ENCODE measurements at regions not wholly inside any gene's neighbourhood (a gene's known extent, or its start where the extent isn't known, plus 50 kb on each side); places are given as distances from the start of the nearest gene placed in this dataset.

DNA sequence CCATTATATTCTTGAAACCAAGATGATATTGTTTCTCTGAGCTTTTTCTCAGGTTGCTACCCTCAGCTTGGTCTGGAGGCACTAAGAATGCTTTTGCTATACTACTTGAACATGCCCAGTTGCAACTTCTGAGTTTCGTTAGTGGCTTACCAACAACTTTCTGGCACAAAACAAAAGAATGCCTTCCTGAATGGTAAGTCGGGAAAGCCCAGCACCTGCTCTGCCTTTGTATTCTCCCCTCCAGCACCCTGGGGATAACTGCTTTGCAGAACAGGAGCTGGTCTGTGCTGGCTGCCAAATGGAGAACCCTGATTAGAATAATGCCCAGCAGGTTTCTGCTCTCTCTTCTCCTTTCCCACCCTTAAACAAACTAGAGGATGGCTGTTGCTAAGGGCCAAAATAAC is 149.3 kb downstream of the TGFB2 start:
- Histone ChIP-seq H3K36me3 (ENCODE audit: insufficient read depth, low read length) (no peaks in the 10 kb centered on the region), H3K4me3 (ENCODE audit: low read length) (no peak overlapping the region), H3K4me1 (ENCODE audit: insufficient read depth, low read length) (no peaks in the 10 kb centered on the region), H3K27ac (ENCODE audit: low read depth, low read length) (no peak overlapping the region), H3K9me3 (ENCODE audit: low read length) (no peaks in the 10 kb centered on the region), H3K27me3 (ENCODE audit: insufficient read depth, low read length, poor library complexity, severe bottlenecking) (no peaks in the 10 kb centered on the region)
- ChIA-PET CTCF (no interaction called here), POLR2A (no interaction called here)
- no peaks in the 10 kb centered on the region for H3K36me3 Mint-ChIP-seq
- no peak overlapping the region for H3K4me3 Mint-ChIP-seq
- H3K27me3 Mint-ChIP-seq = peaks cover 0 to 2% of the 10 kb centered on the region in 2 donors
- H3K9me3 Mint-ChIP-seq = no peaks in the 10 kb centered on the region
- H3K27ac Mint-ChIP-seq = no peak overlapping the region
- H3K4me1 Mint-ChIP-seq = no peaks in the 10 kb centered on the region
- DNase-seq = no peak

DNA sequence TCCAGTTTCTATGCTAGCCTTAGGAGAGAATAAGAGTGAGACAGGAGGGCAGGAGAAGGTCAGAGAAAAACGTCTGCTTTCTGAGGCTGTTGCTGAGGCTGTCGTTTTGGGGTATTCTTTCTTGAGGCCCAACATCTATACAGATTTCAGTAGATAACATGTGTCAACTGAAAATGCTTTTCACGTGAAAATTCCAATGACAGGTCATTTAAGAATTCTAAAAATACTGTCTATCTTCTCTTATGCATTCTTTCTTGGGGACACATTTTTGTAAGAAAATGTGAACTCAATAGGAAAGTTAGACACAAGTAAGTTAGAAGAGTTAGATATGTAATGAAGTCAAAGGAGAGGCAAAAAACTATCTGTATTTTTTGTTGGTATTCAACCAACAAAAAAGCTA is 150.8 kb downstream of the TGFB2 start:
- H3K36me3 Mint-ChIP-seq = no peaks in the 10 kb centered on the region
- no peak for DNase-seq
- H3K4me1 Mint-ChIP-seq = no peaks in the 10 kb centered on the region
- no peak overlapping the region for H3K4me3 Mint-ChIP-seq
- H3K27ac ChIP-seq (ENCODE audit: low read depth, low read length) = no peak overlapping the region
- H3K4me3 ChIP-seq (ENCODE audit: low read length) = no peak overlapping the region
- peaks cover 0 to 2% (median 0%) of the 10 kb centered on the region in 5 donors for H3K9me3 Mint-ChIP-seq
- H3K36me3 ChIP-seq (ENCODE audit: insufficient read depth, low read length) = no peaks in the 10 kb centered on the region
- no peaks in the 10 kb centered on the region for H3K27me3 ChIP-seq (ENCODE audit: insufficient read depth, low read length, poor library complexity, severe bottlenecking)
- no peaks in the 10 kb centered on the region for H3K9me3 ChIP-seq (ENCODE audit: low read length)
- peaks cover 0 to 5% of the 10 kb centered on the region in 2 donors for H3K27me3 Mint-ChIP-seq
- H3K27ac Mint-ChIP-seq = no peak overlapping the region
- ChIA-PET CTCF (no interaction called here), POLR2A (no interaction called here)
- no peaks in the 10 kb centered on the region for H3K4me1 ChIP-seq (ENCODE audit: insufficient read depth, low read length)

DNA sequence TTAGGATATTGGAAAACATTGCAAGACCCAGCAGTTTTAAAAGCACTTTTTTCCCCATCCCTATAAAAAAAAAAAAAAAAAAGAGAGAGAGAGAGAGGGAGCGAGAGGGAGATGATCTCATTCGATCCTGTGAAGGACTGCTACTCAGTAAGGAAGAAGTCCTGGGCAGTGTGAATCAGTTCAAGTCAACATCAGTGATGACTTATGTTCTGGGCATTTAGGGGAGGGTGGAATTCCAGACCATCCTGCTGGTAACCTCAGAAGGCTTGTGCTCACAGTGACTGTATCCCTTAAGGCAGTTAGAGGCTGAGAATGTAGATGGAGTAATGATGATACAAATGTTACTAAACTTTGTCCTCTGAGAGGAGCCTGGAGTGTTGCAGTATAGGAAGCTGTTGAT is 151.4 kb downstream of the TGFB2 start:
- H3K27me3 Mint-ChIP-seq = peaks cover 0 to 5% of the 10 kb centered on the region in 2 donors
- no peak overlapping the region for H3K4me3 Mint-ChIP-seq
- POLR2A ChIA-PET = no interaction called here
- H3K36me3 ChIP-seq (ENCODE audit: insufficient read depth, low read length) = no peaks in the 10 kb centered on the region
- H3K27ac Mint-ChIP-seq = no peak overlapping the region
- H3K4me1 Mint-ChIP-seq = no peaks in the 10 kb centered on the region
- H3K4me3 ChIP-seq (ENCODE audit: low read length) = no peak overlapping the region
- no peak overlapping the region for H3K27ac ChIP-seq (ENCODE audit: low read depth, low read length)
- no peaks in the 10 kb centered on the region for H3K27me3 ChIP-seq (ENCODE audit: insufficient read depth, low read length, poor library complexity, severe bottlenecking)
- no peaks in the 10 kb centered on the region for H3K9me3 ChIP-seq (ENCODE audit: low read length)
- no peak for DNase-seq
- H3K4me1 ChIP-seq (ENCODE audit: insufficient read depth, low read length) = no peaks in the 10 kb centered on the region
- CTCF ChIA-PET = no interaction called here
- H3K9me3 Mint-ChIP-seq = peaks cover 0 to 2% (median 0%) of the 10 kb centered on the region in 5 donors
- no peaks in the 10 kb centered on the region for H3K36me3 Mint-ChIP-seq

DNA sequence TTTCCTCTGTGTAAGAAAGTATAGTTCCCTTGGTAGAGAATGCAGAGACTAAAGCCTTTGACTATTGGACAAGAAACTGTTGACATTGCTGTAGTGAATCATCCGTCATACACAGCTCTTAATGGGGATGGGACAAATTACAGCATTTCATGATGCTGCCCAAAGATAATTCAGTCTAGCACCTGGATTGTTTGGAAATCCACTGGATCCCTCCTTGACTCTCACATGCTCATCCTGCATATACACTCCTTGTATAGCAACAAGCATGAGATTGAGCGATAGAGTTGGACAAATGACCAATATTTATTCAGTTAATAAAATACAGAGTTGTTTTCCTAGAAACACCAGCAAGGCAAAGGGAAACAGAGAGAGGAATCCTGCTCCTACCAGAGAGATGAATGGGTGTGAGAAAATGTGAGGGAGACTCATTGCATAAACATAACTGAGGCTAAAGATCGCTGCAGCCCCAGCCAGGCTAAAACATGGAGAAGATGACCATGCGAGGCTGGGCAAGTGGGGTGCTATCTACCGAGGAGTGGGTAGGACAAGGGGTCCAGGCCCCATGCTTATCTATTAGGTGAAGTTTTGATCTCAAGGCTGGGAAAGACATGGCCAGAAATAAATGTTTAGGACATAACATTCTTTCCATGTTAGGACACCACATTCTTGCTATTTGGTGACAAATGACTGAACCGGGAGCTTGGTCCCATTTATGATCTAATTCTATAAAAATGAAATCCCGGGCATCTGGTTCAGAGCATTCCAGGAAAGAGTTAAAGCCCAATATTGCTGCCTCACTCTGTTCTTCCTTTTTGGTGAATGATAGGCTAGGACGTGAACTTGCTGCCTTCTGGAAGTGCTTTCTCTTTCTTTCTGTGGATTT is 153.2 kb downstream of the TGFB2 start:
- no peaks in the 10 kb centered on the region for H3K36me3 Mint-ChIP-seq
- ChIA-PET POLR2A (no interaction called here), CTCF (no interaction called here)
- H3K4me1 Mint-ChIP-seq = no peaks in the 10 kb centered on the region
- H3K27me3 ChIP-seq (ENCODE audit: insufficient read depth, low read length, poor library complexity, severe bottlenecking) = no peaks in the 10 kb centered on the region
- H3K27ac Mint-ChIP-seq = no peak overlapping the region
- no peak overlapping the region for H3K4me3 Mint-ChIP-seq
- no peaks in the 10 kb centered on the region for H3K36me3 ChIP-seq (ENCODE audit: insufficient read depth, low read length)
- no peak overlapping the region for H3K27ac ChIP-seq (ENCODE audit: low read depth, low read length)
- no peaks in the 10 kb centered on the region for H3K4me1 ChIP-seq (ENCODE audit: insufficient read depth, low read length)
- peaks cover 0 to 5% of the 10 kb centered on the region in 2 donors for H3K27me3 Mint-ChIP-seq
- H3K4me3 ChIP-seq (ENCODE audit: low read length) = no peak overlapping the region
- DNase-seq = no peak
- peaks cover 0 to 2% (median 0%) of the 10 kb centered on the region in 5 donors for H3K9me3 Mint-ChIP-seq
- no peaks in the 10 kb centered on the region for H3K9me3 ChIP-seq (ENCODE audit: low read length)

DNA sequence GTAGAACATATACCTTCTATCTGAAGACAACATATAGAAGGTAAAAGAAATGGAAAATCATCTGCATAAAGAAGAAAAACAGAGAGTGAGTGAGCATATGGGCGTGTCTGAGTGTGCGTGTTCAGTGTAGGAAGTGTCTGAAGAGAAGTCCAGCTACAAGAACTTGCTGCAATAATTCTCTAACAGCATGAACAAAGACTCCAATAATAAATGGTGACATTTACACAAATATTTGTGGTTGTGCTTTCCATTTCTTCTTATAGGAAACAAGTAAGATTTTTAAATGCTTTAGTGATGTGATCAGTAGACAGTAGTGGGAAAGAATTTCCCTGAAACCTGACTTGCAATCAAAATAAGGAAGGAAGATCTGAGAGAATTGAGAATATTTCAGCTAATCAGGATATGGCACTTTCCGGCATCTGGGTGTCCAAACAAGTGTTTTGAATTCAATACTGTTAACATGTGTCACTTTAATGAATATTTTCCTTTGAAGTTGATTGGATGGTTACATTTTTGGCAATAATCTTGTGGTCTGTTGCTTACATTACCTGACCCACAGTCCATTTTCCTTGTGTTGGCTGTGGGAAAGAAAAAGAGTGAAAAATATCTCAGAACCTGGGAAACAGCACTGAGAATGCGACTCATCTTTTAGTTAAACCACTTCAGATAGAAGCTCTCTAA is 154.0 kb downstream of the TGFB2 start:
- H3K4me3 Mint-ChIP-seq = no peak overlapping the region

DNA sequence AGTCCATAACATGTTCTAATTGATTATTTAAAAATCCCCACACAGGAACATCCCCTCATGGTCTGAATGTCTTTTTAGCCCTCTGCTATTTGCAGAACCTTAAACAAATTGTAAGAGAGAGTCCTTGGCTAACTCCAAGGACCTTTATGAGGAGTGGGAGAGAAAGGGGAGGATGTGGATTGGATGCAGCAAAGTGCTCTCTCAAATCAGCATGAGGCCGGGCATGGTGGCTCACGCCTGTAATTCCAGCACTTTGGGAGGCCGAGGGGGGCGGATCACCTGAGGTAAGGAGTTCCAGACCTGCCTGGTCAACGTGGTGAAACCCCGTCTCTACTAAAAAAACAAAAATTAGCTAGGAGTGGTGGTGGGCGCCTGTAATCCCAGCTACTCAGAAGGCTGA is 154.8 kb downstream of the TGFB2 start:
- Mint-ChIP-seq H3K27me3 (peaks cover 0 to 5% of the 10 kb centered on the region in 2 donors), H3K9me3 (peaks cover 0 to 6% (median 0%) of the 10 kb centered on the region in 5 donors), H3K27ac (no peak overlapping the region), H3K4me1 (no peaks in the 10 kb centered on the region), H3K36me3 (no peaks in the 10 kb centered on the region), H3K4me3 (no peak overlapping the region)
- Histone ChIP-seq H3K4me3 (ENCODE audit: low read length) (no peak overlapping the region), H3K9me3 (ENCODE audit: low read length) (no peaks in the 10 kb centered on the region), H3K27me3 (ENCODE audit: insufficient read depth, low read length, poor library complexity, severe bottlenecking) (no peaks in the 10 kb centered on the region), H3K4me1 (ENCODE audit: insufficient read depth, low read length) (no peaks in the 10 kb centered on the region), H3K36me3 (ENCODE audit: insufficient read depth, low read length) (no peaks in the 10 kb centered on the region), H3K27ac (ENCODE audit: low read depth, low read length) (no peak overlapping the region)
- POLR2A ChIA-PET = no interaction called here
- CTCF ChIA-PET = no interaction called here
- DNase-seq = no peak

More for the DNA sequence above, 154.0 kb downstream of the TGFB2 start:
- H3K27ac Mint-ChIP-seq = no peak overlapping the region
- POLR2A ChIA-PET = no interaction called here
- H3K4me1 ChIP-seq (ENCODE audit: insufficient read depth, low read length) = no peaks in the 10 kb centered on the region
- peaks cover 0 to 5% of the 10 kb centered on the region in 2 donors for H3K27me3 Mint-ChIP-seq
- no peak overlapping the region for H3K4me3 ChIP-seq (ENCODE audit: low read length)
- H3K36me3 ChIP-seq (ENCODE audit: insufficient read depth, low read length) = no peaks in the 10 kb centered on the region
- CTCF ChIA-PET = no interaction called here
- no peaks in the 10 kb centered on the region for H3K4me1 Mint-ChIP-seq
- H3K27me3 ChIP-seq (ENCODE audit: insufficient read depth, low read length, poor library complexity, severe bottlenecking) = no peaks in the 10 kb centered on the region
- H3K27ac ChIP-seq (ENCODE audit: low read depth, low read length) = no peak overlapping the region
- no peak for DNase-seq
- no peaks in the 10 kb centered on the region for H3K36me3 Mint-ChIP-seq
- peaks cover 0 to 5% (median 0%) of the 10 kb centered on the region in 5 donors for H3K9me3 Mint-ChIP-seq
- no peaks in the 10 kb centered on the region for H3K9me3 ChIP-seq (ENCODE audit: low read length)

DNA sequence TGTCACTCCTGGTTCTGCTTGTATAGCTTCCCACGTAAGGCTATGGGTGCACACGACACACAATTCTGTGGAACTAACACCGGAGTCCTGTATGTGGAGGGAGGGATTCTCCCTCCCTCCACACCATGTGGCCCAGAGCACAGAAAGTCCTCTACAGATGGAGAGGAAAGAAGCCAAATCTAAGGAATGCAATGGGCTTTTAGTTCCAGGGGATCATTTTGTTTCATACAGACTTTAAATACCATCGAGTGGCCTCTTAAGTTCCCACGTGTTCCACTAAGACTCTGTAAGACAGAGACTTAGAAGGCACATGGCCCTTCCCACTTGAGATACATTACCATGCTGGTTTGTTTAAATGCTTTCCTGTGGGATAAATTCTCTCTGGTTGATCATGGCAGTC is 156.0 kb downstream of the TGFB2 start:
- Histone ChIP-seq H3K27ac (ENCODE audit: low read depth, low read length) (no peak overlapping the region), H3K9me3 (ENCODE audit: low read length) (no peaks in the 10 kb centered on the region), H3K4me3 (ENCODE audit: low read length) (no peak overlapping the region), H3K36me3 (ENCODE audit: insufficient read depth, low read length) (no peaks in the 10 kb centered on the region), H3K4me1 (ENCODE audit: insufficient read depth, low read length) (no peaks in the 10 kb centered on the region), H3K27me3 (ENCODE audit: insufficient read depth, low read length, poor library complexity, severe bottlenecking) (no peaks in the 10 kb centered on the region)
- no peak overlapping the region for H3K4me3 Mint-ChIP-seq
- peaks cover 0 to 10% (median 1%) of the 10 kb centered on the region in 5 donors for H3K9me3 Mint-ChIP-seq
- ChIA-PET CTCF (no interaction called here), POLR2A (no interaction called here)
- DNase-seq = no peak
- H3K36me3 Mint-ChIP-seq = no peaks in the 10 kb centered on the region
- H3K4me1 Mint-ChIP-seq = no peaks in the 10 kb centered on the region
- peaks cover 0 to 3% of the 10 kb centered on the region in 2 donors for H3K27me3 Mint-ChIP-seq
- H3K27ac Mint-ChIP-seq = no peak overlapping the region

DNA sequence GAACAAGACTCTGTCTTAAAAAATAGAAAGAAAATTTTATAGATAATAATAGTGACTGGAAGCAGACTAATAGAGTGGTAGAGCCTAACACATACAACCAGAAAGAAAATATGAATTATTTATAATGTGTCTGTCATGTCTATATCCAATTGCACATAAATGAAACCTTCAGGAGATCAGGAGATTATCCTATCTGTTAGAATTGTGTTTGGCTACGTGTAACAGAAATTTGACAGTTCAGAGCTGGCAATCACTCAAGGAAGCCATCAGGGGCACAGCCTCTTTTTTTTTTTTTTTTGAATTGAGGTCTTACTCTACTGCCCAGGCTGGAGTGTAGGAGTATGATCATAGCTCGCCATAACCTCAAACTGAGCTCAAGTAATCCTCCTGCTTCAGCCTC is 157.2 kb downstream of the TGFB2 start:
- H3K36me3 ChIP-seq (ENCODE audit: insufficient read depth, low read length) = no peaks in the 10 kb centered on the region
- no peaks in the 10 kb centered on the region for H3K4me1 ChIP-seq (ENCODE audit: insufficient read depth, low read length)
- POLR2A ChIA-PET = no interaction called here
- DNase-seq = no peak
- no peak overlapping the region for H3K4me3 ChIP-seq (ENCODE audit: low read length)
- Mint-ChIP-seq H3K36me3 (no peaks in the 10 kb centered on the region), H3K27ac (no peak overlapping the region), H3K4me3 (no peak overlapping the region), H3K27me3 (peaks cover 0 to 3% of the 10 kb centered on the region in 2 donors), H3K9me3 (peaks cover 4 to 15% (median 9%) of the 10 kb centered on the region in 5 donors), H3K4me1 (no peaks in the 10 kb centered on the region)
- CTCF ChIA-PET = no interaction called here
- no peak overlapping the region for H3K27ac ChIP-seq (ENCODE audit: low read depth, low read length)
- no peaks in the 10 kb centered on the region for H3K27me3 ChIP-seq (ENCODE audit: insufficient read depth, low read length, poor library complexity, severe bottlenecking)
- H3K9me3 ChIP-seq (ENCODE audit: low read length) = no peaks in the 10 kb centered on the region
